ENCODE measurements at regions not wholly inside any gene's neighbourhood (a gene's known extent, or its start where the extent isn't known, plus 50 kb on each side); places are given as distances from the start of the nearest gene placed in this dataset.
A peak's percentile ranks its signal among the peaks of the same experiment; 100 is the strongest.
"Not testable (repeated sequence)": the region's sequence is repeated elsewhere in the genome, so short reads cannot be mapped to it uniquely, and the experiment has no call there.

GRCh38 chr21:6500681-6501080 is 4020.7 kb upstream of the TPTE start:
- H3K36me3 ChIP-seq (ENCODE audit: low read depth); H3K4me1 ChIP-seq (ENCODE audit: low read depth); ATAC-seq; intact Hi-C loops (cut with DNase I, micrococcal nuclease); H3K4me3 ChIP-seq; DNase-seq; H3K9me3 ChIP-seq: not testable (repeated sequence)

- H3K9me3 ChIP-seq; DNase-seq; intact Hi-C loops (cut with DNase I, micrococcal nuclease); H3K4me3 ChIP-seq; H3K36me3 ChIP-seq (ENCODE audit: low read depth); H3K4me1 ChIP-seq (ENCODE audit: low read depth); ATAC-seq: not testable (repeated sequence)
Observed at GRCh38 chr21:6506167-6506894, 4015.1 kb upstream of the TPTE start.

GRCh38 chr21:6507632-6508031 is 4013.8 kb upstream of the TPTE start:
- H3K4me3 ChIP-seq; H3K36me3 ChIP-seq (ENCODE audit: low read depth); DNase-seq; ATAC-seq; H3K9me3 ChIP-seq; H3K4me1 ChIP-seq (ENCODE audit: low read depth); intact Hi-C loops (cut with DNase I, micrococcal nuclease): not testable (repeated sequence)

- DNase-seq; intact Hi-C loops (cut with DNase I, micrococcal nuclease); ATAC-seq; H3K4me1 ChIP-seq (ENCODE audit: low read depth); H3K4me3 ChIP-seq; H3K36me3 ChIP-seq (ENCODE audit: low read depth); H3K9me3 ChIP-seq: not testable (repeated sequence)
Observed at GRCh38 chr21:6521777-6522176, 3999.6 kb upstream of the TPTE start.

- DNase-seq; H3K4me3 ChIP-seq; H3K9me3 ChIP-seq; ATAC-seq; H3K4me1 ChIP-seq (ENCODE audit: low read depth); H3K36me3 ChIP-seq (ENCODE audit: low read depth); intact Hi-C loops (cut with DNase I, micrococcal nuclease): not testable (repeated sequence)
Observed at GRCh38 chr21:6526213-6526612, 3995.2 kb upstream of the TPTE start.

- H3K4me1 ChIP-seq (ENCODE audit: low read depth); intact Hi-C loops (cut with DNase I, micrococcal nuclease); DNase-seq; H3K9me3 ChIP-seq; H3K36me3 ChIP-seq (ENCODE audit: low read depth); H3K4me3 ChIP-seq: not testable (repeated sequence)
- ATAC-seq: peak; percentile 62
Observed at GRCh38 chr21:6530655-6531054, 3990.7 kb upstream of the TPTE start.

- ATAC-seq: peak; percentile 32
- intact Hi-C loops (cut with DNase I, micrococcal nuclease); H3K36me3 ChIP-seq (ENCODE audit: low read depth); DNase-seq; H3K9me3 ChIP-seq; H3K4me1 ChIP-seq (ENCODE audit: low read depth); H3K4me3 ChIP-seq: not testable (repeated sequence)
Observed at GRCh38 chr21:6533261-6533660, 3988.1 kb upstream of the TPTE start.

- H3K9me3 ChIP-seq; H3K36me3 ChIP-seq (ENCODE audit: low read depth); H3K4me3 ChIP-seq; H3K4me1 ChIP-seq (ENCODE audit: low read depth); ATAC-seq; intact Hi-C loops (cut with DNase I, micrococcal nuclease); DNase-seq: not testable (repeated sequence)
Observed at GRCh38 chr21:6538320-6538719, 3983.1 kb upstream of the TPTE start.

- ATAC-seq; H3K4me3 ChIP-seq; intact Hi-C loops (cut with DNase I, micrococcal nuclease); H3K9me3 ChIP-seq; H3K4me1 ChIP-seq (ENCODE audit: low read depth); DNase-seq; H3K36me3 ChIP-seq (ENCODE audit: low read depth): not testable (repeated sequence)
Observed at GRCh38 chr21:6539688-6540087, 3981.7 kb upstream of the TPTE start.

GRCh38 chr21:6541036-6541435 is 3980.3 kb upstream of the TPTE start:
- H3K4me3 ChIP-seq; H3K36me3 ChIP-seq (ENCODE audit: low read depth); H3K4me1 ChIP-seq (ENCODE audit: low read depth); H3K9me3 ChIP-seq; DNase-seq; intact Hi-C loops (cut with DNase I, micrococcal nuclease); ATAC-seq: not testable (repeated sequence)

- intact Hi-C loops (cut with DNase I, micrococcal nuclease); H3K4me1 ChIP-seq (ENCODE audit: low read depth); H3K4me3 ChIP-seq; H3K9me3 ChIP-seq; ATAC-seq; H3K36me3 ChIP-seq (ENCODE audit: low read depth); DNase-seq: not testable (repeated sequence)
Observed at GRCh38 chr21:6545288-6545687, 3976.1 kb upstream of the TPTE start.

- intact Hi-C loops (cut with DNase I, micrococcal nuclease); DNase-seq: not testable (repeated sequence)
Observed at GRCh38 chr21:6551045-6551444, 3970.3 kb upstream of the TPTE start.

GRCh38 chr21:6553505-6554376 is 3967.6 kb upstream of the TPTE start:
- not testable (repeated sequence) for ATAC-seq; H3K36me3 ChIP-seq (ENCODE audit: low read depth)

More at GRCh38 chr21:6551045-6551444, 3970.3 kb upstream of the TPTE start:
- H3K9me3 ChIP-seq; H3K36me3 ChIP-seq (ENCODE audit: low read depth); H3K4me1 ChIP-seq (ENCODE audit: low read depth); ATAC-seq; H3K4me3 ChIP-seq: not testable (repeated sequence)

GRCh38 chr21:6554377-6554864 is 3967.0 kb upstream of the TPTE start:
- H3K4me3 ChIP-seq; intact Hi-C loops (cut with DNase I, micrococcal nuclease); H3K36me3 ChIP-seq (ENCODE audit: low read depth); H3K9me3 ChIP-seq; H3K4me1 ChIP-seq (ENCODE audit: low read depth); DNase-seq: not testable (repeated sequence)
- peak; percentile 64 for ATAC-seq

More at GRCh38 chr21:6553505-6554376, 3967.6 kb upstream of the TPTE start:
- H3K4me3 ChIP-seq; H3K9me3 ChIP-seq; DNase-seq; intact Hi-C loops (cut with DNase I, micrococcal nuclease); H3K4me1 ChIP-seq (ENCODE audit: low read depth): not testable (repeated sequence)
